Posterior cingulate gyrus (tissue), 11 donors: ENCODE measurements at regions not wholly inside any gene's neighbourhood (a gene's known extent, or its start where the extent isn't known, plus 50 kb on each side); places are given as distances from the start of the nearest gene placed in this dataset.

Experiments
- DNase-seq, 10 donors: peaks; one replicate each; pipeline versions ENCODE4 v3.0.0 to v3.0.0-alpha.2; 2020 to 2021; ENCODE audit warnings: mixed read lengths in 3 of 10
- intact Hi-C: fragments of 100-400 bp; cut with DNase I; formaldehyde crosslinking; loops from one replicate; pipeline ENCODE4 v1.15.1; 2023

DNA sequence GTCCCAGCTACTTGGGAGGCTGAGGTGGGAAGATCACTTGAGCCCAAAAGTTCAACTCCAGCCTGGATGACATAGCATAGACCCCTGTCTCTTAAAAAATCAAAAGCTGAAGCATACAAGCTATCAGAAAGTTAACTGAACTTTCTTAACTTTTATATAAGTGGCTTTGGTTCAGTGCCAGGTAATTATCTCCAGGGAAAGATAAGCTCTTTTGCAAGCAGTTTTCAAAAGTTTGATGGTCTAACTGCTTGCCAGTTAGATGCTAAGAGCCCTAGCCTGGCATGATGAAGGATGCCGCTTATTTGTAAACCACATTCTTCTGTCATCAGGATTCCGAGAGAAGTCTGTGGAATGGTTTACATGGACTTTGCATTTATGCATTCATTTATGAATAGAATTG lies 409.1 kb downstream of the AEBP2 start:
- intact Hi-C loops: no loop called here
- DNase-seq: no peak

DNA sequence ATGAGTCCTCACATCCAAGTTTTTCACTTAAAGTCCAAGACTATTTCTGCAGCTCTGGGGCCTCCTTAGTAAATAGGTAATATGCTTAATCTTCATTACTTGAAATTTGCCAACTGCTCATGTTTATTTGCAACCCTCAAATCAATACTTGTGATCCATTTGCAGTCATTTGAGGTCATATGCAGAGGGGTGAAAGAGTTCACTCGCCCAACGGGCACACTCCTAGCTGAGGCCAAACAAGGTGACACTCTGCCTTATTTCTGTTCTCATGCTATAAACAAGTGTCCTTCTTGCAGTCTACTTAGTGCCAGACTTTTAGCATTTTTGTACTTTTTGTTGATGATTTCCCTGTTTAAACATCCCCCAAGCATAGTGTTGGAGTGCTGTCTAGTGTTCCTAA lies 409.9 kb downstream of the AEBP2 start:
- intact Hi-C loops: no loop called here
- DNase-seq: no peak

DNA sequence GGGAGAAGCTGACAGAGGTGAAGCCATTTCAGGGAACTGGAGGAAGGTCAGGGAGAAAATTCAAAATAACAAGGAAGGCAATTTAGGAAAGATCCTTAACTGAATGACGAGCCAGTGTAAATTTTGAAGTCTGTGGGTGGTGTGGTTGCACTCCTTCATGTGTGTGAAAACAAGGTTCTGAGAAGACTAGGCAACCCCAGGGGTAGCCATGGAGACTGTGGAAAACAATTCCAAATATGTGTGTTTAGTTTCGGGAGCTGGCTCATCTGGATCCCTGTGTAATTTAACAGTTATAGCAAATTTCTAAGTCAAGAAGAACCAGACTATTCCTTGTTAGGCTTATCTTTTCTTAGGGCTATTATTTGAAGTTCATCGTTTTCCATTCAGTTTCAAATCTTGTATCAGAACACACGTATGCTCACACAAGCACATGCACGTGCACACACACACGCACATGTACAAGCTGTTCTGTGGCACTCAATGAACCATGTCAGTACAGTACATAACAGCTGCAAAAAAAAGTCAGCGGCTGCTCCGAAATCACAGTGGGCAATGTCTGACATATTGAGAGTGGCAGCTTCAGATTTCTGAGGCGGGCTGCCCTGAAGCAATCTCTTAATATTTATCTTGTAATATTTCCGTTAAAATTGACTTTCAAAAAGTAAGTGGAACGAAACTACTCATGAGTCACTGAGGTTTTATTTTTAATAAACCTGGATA lies 411.2 kb downstream of the AEBP2 start:
- intact Hi-C loops: no loop called here
- peak in 1 of 10 donors; percentile 43 for DNase-seq

DNA sequence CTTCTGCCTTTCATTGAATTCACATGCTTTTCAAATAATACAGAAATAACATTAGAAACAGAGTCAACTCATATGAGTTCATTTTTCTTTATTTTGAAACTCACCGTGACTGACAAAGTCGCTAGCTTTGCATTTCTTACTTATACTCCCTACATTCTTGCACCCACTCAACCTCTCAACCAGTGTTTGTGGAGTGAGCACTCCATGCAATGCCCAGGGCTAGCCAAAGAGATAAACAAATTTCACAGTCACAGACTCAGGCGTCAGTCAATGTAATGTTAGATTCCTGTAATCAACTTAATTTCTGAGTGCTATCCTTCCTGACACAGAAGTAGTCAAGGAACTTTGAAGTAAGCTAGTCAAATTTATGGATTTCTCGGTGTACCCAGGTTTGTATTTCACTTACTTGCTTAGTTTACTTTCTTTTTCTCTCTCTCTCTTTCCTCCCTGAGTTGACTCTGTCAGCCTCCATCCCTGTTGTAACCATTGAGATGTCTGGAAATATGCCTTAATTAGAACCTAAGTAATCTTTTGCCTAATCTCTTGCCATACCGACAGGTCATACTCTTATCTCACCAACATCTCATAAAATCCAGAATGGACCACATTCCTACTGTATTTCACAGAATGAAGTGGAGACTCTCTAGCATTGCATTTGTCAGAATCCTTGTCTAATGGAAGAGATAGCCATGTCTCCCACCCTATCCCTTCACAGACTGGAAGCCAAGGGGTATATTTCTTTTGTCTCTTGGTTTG lies 413.0 kb downstream of the AEBP2 start:
- no peak for DNase-seq
- intact Hi-C loops: no loop called here

DNA sequence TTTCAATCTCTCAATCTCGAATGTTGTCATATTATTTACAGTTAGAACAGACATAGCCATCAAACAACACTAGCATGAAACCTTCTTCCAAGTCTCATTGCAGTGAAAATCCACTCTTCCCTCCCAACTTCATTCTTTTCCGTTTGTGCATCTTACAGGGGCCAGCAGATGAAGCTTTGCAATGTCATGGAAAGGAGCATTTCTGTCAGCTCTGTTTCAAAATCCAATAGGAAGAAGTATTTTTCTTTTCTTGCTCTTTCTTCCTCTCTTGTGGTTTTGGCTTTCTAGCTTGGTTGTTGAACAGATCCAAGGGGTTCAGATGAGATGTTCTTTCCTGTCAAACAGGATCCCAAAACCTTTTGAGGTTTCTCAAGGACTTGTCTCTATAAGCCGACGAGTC lies 416.6 kb downstream of the AEBP2 start:
- no peak for DNase-seq
- intact Hi-C loops: no loop called here

DNA sequence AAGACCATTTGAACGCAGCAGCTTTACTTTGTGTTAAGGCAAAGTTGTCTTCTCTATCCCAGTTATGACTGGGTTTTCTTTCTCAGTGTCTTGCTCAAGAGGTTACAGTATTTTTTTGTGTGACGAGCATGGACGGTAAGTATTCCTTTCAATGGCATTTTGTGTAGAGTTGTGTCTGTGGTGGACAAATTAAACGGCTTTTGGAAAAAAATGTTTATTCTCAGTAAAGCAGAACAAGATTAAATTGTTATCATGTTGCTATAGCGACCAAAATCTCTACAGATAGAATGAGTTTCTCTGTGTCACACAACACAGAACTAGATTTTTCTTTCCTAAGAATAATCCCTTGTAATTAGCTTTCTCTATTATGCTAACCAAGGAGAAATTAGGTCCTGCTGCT lies 417.1 kb downstream of the AEBP2 start:
- no peak for DNase-seq
- intact Hi-C loops: no loop called here

DNA sequence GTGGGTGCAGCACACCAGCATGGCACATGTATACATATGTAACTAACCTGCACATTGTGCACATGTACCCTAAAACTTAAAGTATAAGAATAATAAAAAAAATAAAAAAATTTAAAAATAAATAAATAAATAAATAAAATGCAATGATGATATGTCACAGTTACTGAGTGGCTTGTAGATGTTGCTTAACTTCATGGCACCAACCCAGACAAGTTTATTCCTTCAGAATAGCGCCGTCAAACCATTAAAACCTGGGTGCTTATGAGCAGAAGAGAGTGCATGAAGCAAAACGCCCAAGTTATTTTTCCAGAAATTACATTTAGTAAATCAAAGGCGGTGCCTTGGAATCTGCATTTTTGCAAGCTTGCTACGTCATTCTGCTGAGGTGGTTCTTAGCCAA lies 417.9 kb downstream of the AEBP2 start:
- intact Hi-C loops: no loop called here
- DNase-seq: no peak

DNA sequence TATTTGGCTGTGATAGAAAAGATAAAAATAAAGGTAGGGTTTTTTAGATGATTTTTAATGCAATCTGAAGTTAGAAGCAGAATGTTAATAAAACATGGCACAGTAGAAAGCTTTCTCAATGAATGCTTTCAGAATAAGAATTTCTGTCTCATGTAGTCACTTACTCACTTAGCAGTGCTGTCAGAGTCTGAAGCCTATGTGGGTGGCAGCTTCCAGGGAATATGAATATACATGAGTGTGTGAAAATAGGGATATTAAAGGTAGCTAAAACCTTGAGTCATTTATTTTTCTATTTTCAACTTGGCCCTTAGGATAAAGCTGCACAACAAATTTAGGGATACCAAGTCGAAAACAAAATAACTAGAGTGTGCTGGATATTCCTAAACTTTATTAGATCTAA lies 427.9 kb downstream of the AEBP2 start:
- intact Hi-C loops: no loop called here

DNA sequence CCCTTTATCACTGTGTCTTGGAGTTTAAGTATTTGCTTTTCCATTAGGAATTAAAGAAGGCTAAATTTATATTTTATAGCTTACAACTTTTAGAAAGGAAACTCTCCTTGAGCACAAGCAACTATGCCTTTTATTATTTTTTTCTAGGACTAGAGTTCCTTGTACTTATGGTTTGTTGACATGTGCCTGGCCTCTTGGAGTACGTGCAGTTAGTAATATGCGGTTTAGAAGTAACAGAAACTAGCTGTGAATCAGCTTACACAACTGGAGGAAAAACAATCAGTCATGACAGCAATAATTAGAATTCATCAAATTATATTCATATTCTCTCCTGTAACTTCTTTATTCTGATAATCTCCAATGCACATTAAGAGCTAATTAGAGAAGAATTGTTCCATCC lies 428.7 kb downstream of the AEBP2 start:
- DNase-seq: no peak
- intact Hi-C loops: no loop called here

More for the DNA sequence above, 427.9 kb downstream of the AEBP2 start:
- no peak for DNase-seq

DNA sequence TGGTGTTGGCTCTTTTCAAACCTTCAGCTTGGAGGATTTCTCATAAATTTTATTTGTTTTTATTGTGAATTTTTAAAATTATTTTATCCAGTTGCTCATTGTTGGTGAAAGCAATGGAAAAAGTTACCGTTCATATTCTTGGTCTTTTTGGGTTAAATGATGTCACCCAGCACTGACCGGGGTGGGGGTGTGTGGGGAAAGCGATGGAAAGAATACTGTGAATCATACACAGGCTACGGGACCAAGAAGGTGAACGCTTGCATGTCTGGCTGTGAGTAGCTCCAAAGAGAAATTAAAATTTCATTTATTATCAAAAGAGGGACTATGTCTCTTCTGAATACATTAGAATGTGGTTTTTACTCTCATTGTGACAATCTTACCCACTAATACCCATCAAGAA lies 430.1 kb downstream of the AEBP2 start:
- intact Hi-C loops: no loop called here
- DNase-seq: no peak

DNA sequence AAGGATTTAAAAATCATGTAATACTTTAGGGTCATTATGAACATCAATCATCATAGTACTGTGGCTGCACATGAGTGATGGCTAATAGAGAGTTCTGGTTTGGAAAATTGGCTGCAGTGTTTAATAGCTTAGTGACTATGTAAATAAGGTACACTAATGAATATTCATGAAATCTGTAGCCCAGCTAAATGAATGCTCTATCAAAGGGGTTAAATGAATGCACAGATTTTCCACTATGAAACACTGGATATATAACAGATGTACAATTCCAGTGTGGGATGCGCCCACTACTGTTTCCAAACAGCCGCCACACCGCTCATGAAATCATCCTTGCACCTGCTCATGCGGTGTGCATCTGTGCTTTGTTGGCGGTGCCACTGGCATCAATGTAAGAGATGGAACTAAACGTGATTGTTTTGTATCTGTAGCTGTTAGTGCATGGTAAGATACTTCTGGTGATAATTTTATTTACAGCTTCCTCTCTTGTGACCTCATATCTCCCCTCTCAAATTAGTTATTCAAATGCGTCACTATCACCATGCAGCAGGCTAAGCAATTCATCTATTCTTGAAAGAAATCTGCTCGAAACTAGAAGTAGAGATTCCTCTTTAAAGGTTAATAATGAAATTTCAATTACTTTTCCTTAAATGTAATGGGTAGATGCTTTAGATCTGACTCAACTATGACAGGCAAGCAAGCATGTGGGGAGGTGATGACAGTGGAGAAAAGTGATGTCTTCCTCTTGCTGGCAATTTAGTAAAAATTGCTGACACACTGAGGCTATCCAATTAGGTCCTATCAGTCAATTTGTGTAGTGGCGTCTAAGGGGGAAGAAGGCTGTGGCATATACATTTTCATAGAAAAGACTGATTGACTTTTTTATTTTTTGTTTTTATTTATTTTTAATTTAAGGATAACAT lies 433.6 kb downstream of the AEBP2 start:
- DNase-seq: peak in 4 of 10 donors; percentile 14 to 80 (median 52)
- intact Hi-C loops: no loop called here

DNA sequence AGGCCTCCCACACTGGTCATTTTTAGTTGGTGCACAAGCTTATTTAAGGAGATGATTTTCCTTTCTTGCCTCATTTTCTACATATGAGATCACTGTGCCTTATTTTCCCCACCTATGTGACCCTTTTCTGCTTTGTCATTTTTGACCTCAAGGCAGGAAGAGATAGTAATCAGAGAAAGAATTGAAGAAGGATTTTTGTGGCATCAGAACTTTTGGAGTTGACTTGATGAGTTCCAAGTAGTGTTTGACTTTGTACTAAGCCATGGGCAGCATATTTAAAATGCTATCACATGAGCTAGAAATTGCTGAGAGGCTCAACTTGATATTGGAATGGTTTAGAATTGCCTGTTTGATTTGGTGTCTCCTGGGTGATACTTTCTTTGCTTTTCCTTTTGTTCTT lies 440.8 kb downstream of the AEBP2 start:
- DNase-seq: no peak
- intact Hi-C loops: no loop called here

DNA sequence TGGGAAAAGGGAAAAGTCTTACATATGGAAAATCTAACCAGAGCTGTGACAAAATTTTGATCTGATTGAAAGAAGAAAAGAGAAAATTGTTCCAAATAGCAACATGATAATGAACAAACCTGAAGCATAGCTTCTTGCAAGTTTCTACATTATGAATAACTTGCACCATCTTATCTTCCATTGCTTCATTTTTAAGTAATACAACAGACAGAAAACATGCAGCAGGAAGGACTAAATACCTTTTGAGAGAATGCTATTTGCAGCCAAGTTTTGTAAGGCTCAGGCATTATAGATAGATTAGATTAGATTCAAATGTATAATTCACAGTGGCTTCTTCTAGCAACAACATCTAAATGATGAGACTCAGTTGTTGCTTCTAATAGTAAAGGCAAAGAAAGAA lies 441.4 kb downstream of the AEBP2 start:
- intact Hi-C loops: no loop called here
- DNase-seq: no peak

DNA sequence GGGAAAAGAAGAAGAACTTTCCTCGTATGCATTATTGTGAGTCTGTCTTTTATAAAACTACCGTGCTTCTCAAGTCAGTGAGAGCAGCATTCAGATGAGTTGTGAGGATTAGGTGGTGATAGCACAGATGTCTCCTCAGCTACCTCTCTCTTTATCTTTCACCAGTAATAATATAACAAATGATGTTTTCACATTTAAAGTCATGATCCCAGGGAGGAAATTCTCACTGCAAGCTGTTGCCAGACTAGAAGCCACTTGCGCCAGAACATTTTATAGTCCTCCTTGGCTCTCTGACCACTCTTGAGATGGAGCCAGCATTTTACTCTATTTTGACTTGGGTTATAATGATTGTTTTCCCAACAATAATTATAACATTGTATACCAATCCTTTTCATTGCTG lies 443.1 kb downstream of the AEBP2 start:
- no peak for DNase-seq
- intact Hi-C loops: no loop called here

DNA sequence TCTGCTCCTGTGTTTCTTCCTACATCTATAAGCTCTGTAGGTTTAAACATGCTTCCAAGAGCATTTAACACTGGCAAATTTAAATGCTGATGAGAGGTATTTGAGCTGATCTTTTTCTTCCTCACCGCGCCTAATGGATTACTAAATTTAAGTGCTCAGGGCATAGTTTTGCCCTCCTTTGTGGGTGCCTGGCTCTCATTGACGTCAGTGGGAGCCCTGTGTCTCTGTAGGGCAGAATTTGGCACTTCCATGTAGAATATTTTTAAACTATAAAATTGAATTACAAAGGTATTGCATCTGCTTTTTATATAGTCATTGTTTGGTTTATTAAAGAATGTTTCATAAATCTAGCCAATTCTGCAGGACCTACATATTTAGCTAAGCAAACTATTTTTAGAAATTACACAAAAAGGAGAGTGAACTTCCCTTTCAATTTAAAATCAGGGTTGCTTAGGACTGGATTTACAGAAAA lies 444.8 kb downstream of the AEBP2 start:
- no peak for DNase-seq
- intact Hi-C loops: no loop called here

DNA sequence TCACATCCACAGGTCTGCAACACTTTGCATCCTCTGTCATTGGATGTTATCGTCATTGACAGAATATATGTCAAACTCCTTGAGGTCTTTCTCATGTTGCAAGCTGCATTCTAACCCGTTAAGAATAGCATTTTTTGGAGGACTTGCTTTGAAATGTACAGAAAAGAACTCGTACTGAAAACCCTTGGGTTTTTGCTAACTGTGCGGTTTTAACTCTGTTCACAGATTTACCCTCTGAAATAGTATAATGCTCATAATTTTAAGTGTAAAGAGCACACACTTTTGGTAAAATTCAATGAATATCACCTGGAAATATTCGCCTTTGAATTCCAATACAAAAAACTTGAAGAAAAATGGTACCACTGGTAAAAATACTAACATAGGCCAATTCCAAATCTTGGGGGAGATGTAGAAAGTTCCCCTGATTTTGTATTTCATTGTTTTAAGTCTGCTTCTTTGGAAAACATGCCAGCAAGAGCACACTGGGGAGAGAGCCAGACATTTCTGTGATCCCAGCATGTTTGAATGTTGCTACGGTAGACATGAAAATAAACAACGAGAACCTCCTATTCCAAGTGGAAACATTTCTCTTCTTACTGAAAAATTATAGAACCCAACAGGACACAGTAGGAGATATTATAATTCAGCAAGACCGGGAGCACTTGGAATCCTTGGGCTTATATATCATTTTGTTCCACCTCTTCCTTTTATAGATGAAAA lies 446.0 kb downstream of the AEBP2 start:
- DNase-seq: no peak
- intact Hi-C loops: no loop called here

DNA sequence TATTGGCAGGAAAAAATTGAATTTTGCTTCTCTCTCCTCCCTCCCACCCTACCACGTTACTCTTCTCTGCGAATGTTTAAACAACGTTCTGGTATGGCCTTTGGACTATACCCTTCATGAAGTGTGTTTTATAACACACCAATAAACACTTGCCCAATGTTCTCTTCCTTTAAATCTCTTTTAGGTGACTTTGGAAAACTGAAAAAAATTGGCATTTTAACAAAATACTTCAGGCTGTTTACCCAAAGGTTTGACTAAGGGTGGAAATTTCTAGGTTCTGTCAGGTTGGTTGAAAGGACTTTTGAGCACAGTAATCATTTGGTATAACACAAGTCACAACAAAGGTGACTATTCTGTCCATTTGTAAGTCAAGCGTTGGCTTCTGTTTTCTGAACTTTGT lies 446.8 kb downstream of the AEBP2 start:
- no peak for DNase-seq
- intact Hi-C loops: no loop called here

DNA sequence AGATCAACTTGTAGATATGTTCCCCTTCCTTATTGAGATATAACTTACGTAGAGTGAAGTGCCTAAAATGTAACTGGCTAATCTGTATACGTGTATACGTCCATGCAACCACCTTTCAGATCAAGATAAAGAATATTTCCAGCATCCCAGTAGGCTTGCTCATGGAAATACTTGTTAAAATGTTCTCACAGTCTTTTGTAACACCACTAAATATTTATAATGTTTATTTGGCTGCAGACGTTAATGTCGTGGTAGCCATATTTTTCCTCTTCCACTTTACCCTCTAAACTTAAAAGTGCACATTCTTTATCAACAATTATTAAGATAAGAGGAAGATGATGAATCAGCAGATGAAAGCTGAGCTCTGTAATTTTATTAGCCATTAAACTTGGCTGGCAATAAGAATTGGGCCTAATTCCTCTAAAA lies 447.4 kb downstream of the AEBP2 start:
- intact Hi-C loops: no loop called here
- DNase-seq: no peak

DNA sequence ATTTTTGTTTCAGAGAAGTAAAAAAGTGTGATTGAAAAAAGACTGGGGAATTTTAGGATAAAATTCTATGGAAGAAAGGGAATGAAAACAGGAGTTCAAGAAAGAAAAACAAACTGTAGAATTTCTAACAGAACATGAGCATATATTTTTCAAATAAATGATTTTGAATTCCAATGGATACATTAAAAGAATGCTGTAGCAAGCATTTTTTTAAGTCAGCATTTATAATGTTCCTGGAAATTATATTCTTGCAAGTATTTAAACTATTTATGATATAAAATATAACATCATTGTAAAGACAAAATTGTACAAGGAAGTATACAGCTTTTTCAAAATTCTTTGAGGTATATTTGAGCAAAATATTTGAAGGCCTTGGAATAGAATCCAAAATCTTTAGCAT lies 450.7 kb downstream of the AEBP2 start:
- no peak for DNase-seq
- intact Hi-C loops: no loop called here

DNA sequence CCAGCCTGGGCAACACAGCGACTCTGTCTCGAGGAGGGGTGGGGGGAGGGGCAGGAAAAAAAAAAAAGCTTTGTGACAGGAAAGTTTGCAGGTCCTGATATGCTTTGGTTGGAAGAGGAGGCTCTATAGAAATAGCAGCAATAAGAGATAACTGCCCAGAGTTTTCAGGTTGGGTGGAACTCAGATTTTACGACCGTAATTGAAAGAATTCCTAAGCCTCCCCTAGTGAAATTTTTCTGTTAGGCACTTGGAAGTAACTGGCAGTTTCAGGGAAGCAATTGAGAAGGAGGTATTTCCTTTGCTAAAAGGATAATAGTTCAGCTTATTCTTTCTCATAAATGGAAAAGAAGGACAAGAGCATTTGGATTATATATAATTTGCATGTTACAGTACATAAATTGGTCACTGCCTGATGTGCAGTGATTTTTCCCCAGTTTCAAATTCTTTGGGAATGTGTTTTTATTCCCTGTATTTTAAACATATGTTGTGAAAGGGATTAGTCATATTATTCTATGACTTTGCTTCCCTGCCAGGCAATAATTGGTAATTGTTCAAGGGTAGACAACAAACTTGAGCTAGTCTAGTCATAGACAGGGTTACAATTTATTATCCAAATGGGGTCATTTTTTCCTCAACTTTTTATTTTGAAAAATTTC lies 452.8 kb downstream of the AEBP2 start:
- DNase-seq: no peak
- intact Hi-C loops: no loop called here
